G401.6 (cell line): ENCODE measurements at regions not wholly inside any gene's neighbourhood (a gene's known extent, or its start where the extent isn't known, plus 50 kb on each side); places are given as distances from the start of the nearest gene placed in this dataset.

Experiments used
- FAIRE-seq: peaks from 2 replicates; lab custom pipeline; 2012; peaks lifted over from hg19 to GRCh38; lab: Jason Lieb, UNC

DNA sequence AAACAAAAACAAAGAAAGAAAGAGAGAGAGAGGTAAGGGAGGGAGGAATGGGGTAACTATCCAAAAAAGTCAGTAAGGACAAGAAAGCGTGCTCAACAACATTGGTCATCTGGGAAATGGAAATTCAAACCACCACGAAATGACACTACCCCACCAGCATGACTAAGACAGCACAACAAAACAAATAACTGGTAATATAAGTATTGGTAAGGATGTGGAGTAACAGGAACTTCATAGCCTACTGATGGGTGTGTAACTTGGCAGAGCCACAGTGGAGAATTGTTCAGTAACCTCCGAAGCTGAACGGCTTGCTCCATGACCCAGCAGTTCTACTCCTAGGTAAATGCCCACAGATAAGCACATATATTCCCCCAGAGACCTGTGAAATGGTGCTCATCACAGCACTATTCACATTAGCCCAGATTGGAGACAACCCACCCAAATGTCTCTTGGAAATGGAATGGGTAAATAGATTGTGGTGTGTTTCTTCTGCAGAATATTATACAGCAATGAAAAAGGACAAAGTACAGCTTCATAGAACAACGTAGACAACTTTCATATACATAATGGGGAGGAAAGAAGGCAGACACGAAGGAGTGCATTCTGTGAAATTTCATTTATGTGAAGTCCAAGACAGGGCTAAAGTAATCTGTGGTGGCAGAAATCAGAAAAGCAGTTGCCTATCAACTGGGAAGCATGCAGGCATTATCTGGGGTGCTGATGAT lies 95.5 kb upstream of the ATP6AP2 start:
- no peak for FAIRE-seq

DNA sequence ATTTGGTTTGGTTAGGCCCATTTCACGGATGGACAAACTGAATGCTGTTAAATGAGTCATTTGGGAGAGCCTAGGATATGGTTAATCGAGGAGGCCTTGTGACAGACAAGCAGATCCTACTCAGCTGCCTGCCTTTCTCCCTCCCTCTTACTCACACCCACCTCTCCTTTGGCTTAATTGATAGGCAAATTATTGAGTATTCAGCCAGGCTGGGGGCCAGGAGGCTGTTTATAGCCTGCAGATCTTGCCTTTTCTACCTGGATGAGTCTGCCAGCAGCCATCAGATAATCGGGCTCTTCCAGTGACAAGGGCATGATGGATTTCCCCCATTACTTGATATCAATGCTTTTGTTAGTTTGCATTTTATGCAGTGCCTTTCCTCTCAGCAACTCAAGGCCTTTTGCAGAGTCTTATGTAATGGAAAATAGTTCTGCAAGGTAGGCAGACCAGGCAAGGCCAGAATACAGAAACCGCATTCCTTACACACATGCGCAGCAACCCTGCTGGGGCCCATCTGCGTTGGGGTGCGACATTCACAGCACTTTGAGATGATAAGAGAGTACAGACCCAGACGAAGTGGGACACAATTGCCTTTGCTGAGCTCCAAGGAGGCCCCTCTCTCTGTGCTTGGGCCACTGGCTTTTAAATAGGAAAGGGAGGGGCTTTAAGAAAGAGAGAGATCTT lies 96.2 kb upstream of the ATP6AP2 start:
- FAIRE-seq, result no peak

DNA sequence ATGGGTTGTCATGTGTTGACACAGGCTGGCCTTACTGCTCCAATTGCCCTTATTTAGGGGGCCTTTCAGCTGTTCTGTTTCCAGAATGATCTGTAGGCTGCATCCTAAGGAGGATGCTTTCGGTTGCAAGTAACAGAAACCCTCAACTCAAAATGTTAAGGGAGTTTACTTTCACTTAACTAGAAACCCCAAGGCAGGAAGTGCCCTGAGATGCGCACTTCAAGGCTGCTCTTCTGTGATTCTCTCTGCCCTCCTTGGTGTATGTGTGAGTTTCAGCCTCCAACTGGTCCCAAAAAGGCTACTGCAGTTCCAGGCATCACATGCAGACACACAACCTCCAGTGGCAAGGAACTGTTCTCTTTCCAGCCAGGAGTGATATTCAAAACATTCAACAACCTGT lies 97.3 kb upstream of the ATP6AP2 start:
- FAIRE-seq, result no peak

DNA sequence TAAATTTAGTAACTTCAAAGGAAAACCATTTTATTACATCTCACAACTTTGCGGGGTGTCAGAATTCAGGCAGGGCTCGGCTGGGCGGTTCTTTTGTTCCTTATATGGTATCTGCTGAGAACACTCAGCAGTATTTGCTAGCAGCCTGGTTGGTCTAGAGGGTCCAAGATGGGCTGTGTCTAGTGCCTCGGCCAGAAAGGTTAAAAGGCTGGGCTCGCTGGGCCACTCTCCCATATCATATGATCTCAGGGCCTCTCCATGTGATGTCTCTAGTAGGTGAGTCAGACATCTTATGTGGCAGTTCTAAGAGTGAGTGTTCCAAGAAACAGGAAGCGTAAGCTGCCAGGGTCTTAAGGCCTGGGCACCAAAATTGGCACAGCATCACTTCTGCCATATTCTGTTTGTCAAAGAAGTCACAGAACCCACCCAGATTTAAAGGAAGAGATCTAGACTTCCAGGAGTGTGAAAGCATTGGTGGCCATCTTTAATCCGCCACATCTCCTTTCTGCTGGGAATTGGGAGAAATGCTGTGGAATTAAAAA lies 100.9 kb upstream of the ATP6AP2 start:
- no peak for FAIRE-seq

DNA sequence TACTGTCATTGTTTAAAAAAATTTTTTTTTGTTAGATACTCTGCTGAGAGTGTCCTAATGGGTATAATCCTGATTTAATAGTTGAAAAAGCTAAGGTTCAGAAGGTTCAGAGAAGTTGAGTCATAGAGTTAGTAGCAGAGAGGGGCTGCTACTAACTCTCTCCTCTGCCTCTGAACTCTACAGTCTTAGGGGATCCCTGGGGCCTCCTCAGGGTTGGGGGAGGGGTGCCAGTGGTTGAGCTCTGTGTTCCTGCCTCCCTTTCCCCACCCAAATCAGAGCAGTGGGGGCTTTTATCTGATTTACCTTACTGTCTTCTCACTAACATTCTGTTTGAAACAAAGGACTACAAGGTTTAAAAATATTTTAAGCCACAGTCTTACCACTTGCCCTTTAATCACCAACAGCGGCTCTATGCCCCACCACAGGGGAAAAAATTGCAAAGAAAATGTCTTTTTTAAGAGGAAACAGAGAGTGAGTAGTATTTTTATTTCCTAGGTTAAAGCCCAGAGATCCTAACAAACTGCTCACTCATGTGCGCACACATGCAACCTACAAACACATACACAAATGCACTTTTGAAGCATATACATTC lies 102.2 kb upstream of the ATP6AP2 start:
- no peak for FAIRE-seq

DNA sequence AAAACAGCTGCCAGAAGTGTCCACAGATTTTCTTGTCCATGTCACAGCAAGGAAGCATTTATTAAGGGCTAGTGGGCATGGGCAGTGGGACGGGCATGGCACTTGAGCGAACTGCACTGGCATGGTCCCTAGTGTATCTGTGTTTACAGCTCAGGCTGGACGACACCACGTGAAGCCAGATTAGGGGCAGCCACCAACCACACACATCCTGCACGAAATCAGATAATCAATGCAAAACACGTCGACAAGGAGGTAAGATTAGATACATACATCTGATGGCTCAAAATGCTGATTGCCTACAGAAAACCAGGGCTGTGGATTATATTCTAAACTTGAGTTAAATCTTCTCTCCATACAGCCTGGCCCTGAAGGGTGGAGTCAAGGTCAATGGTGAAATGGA lies 103.8 kb upstream of the ATP6AP2 start:
- no peak for FAIRE-seq

DNA sequence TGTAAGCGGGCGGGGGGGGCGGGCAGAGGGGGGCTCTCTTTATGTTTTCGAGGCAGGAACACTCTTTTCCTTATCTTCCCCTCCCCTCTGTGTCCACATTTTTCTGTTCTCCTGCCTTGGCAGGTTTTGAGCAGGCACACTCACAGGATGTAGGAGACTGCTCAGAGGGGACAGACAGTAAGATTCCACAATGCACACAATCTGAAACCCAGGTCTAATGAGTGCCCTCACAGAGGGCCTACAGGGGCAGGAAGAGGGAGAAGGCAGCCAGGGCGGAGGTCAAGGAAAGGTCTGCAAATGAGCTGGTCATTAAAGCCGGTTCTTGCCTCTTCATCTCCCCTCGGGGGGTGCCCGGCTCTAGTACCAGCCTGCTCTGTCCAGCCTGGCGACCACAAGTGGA lies 106.1 kb upstream of the ATP6AP2 start:
- no peak for FAIRE-seq

DNA sequence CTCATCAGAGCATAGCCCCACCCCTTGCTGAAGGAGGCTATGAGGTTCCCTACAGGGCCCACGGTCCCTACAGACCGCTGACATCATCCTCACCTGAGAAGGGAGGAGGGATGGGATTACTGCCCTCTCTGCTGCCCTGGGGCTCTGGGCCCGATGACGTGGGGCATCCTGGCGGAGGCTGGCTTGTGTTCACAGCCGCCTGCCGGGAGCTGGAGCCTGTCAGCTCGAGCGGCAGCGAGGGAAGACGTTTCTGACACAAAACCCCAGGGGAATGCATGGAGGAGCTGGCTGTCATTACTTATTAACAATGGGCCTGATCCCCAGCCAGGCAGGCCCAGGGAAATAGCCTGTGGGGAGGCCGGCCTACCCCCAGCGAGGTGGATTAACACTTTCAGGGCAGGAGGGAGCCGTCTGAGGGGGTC lies 106.6 kb upstream of the ATP6AP2 start:
- FAIRE-seq, result no peak

DNA sequence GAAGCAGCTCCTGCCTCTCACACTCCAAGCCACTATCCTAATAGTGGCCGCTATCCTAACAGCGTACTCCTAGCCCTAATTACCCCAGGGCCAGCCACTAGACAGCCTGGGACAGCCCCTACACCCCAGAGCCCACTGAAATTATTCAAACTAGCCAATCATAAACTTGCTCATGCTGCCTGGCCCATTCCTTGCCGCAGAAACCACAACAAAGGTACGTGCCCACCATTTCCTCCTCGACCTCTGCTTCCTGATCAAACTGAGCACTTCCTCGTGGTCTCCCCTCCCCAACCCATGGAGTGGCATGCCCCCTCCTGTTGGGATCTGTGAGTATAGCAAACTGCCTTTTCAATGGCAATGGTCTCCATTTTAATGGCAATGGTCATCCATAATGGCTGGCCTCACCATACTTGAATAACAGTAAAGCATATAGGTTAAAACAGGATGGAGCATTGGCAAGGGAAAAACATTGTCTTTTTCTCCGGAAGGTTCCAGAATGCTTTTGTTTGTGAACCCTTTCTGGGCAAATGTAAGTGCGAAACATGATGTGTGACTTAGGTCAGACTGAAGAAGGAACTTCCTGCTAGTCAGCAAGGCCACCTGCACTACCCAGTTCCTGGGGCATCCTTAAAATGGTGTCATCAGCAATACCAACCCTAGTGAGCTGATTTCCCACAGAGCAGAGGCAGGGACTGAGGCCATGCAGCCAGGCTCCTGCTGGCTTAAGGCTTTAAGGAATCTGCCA lies 107.1 kb upstream of the ATP6AP2 start:
- FAIRE-seq, result no peak

DNA sequence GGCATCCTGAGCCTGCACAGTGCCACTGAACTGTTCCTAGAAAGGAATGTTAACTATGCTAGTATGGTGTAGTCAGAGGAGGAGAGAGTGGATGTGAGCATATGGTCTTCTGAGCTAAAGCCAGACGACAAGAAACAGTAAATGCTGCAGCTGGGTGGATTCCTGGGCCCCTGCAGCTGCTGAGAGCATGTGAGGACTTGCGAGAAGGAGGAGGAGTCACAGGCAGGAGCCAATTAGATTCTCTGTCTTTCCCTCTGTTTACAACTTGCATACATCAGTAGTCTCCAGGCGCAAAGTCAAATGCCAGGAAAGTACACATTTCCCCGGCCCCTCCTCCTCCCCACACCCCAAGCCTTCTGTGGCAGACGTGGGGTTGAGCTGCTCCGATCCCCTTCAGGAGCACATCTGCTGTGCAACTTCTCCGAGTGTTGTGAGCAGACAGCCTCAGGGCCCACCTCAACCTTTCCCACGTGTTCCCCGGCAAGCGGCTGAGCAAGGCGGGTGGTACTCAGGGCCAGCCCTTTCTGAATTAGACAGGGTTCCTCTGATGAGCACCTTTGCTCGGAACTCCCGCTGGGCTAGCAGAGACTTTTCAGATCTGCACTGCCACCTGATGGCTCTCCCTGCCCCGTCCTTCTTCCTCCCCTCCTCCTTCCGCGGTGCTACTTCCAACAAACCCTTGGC lies 108.7 kb upstream of the ATP6AP2 start:
- no peak for FAIRE-seq

DNA sequence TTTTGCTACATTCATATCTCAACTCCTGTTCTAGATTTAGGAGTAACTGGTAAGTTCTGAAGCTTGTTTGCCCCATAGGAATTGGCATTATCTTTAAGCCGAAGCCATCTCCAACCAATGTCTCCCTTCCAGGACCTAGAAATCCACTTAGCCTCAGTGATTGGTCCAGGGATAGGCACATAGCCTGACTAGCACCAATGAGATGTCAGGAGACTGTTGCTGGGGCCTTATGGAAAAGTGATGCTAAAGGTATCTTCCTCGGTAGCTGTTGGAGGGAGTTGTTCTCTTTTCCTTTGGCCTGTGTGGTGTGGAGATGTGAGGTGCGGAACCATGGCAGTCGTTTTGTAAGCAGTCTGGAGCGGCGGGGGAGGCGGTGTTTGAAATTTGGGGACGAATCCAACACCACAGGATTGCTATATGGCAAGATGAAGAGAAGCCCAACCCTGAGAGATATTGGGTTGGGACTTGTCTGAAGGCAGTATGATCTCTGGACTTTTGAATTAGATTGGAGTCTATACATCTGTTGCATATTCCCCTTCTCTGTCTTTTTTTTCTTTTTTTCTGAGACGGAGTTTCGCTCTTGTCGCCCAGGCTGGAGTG lies 109.8 kb upstream of the ATP6AP2 start:
- FAIRE-seq, result no peak

DNA sequence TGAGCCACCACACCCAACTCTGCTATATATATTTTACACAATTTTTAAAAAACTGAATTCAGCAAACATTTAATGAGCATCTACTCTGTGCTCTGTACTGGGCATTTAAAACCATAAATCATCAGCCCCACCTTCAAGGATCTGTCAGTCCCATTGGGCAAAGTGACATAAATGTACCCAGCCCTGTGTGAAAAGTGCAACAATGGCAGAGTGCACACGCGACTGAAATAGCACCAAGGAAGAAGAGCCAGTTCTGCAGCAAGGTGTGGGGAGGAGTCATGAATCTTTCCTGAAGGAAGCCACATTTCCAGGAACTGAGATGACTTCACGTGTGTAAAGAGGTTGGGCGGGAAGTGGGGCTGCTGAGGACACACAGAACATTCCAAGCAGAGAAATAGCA lies 111.5 kb upstream of the ATP6AP2 start:
- FAIRE-seq, result no peak

DNA sequence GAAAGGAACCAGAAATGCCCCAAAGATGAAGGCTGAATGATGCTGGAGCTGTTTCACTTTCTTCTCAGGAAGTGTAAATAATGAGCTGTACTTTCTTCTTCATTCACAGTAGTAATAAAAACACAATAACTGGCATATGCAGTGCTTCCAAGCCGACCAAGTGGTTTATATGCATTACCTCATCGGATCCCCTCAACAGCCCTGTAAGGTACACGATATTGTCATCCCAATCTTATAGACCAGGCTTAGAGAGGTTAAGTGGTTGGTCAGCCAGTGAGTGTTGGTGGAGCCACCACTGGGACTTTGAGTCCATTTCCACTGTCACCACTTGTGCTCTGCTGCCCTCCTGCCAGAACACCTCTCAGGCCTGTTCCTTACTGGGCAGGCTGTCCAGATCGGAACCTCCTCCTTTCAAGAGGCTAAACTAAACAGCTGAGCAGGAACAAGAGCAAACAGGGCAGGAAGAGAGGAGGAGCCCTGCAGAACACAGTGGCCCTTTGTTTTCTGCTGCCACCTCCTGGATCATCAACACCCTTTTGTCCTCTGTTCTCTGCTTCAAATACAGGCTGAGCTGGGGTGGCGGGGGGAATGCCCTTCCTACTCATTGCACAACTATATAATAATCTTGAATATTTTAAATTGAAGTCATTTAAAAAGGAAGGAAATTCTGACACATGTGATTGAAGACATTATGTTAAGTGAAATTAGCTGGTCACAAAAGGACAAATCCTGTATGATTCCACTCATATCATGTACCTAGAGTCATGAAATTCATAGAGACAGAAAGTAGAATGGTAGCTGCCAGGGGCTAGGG lies 112.5 kb upstream of the ATP6AP2 start:
- no peak for FAIRE-seq

DNA sequence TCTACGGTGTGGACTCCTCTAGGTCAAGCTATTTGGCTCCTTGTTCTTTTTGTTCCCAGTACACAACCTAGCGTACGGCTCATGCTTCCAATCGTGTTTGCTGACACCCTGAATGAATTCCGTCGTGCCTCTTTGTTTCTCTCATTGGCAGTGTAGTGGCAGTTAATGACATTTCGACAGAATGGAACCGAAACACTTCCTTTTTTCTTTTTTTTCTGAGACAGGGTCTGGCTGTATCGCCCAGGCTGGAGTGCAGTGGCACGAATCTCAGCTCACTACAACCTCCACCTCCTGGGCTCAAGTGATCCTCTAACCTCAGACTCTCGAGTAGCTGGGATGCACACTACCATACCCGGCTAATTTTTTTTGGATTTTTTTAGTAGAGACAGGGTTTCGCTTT lies 113.3 kb upstream of the ATP6AP2 start:
- no peak for FAIRE-seq

DNA sequence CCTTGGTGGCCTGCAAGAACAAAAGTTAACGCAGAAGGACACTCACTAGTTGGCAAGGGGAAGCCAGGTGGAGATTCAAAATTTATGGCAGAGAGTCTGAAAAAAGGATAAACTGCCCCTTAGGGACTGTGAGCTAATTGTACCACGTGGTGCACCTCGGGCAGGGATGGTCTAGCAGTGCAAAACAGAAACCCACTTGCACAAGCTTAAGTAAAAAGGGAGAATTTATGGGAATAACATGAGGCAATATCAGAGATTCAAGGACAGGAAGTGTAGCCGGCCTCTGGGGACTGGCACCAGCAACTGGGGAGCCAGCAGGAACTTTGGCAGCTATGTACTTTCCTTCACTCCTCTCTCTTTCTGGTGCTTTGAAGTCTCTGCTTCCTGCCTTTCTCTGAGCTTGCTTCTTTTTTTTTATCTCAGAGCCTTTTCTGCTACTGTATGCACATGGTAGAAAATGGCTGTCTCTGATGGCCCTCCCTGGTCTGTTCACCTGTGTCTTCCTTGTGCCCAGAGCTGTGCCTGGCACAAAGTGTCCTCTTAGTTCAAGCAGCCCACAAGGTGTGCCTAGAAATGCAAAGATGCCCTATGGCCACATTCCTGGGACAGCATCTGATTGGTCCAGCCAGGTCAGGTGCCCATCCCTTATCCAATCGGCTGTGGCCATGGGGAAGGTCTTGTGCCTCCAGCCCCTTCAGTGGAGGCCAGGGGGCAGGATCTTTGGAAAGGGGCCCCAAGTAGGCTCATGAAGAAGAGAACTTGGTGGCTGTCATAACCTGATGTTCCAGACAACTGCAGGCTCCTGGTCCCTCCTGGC lies 114.8 kb upstream of the ATP6AP2 start:
- no peak for FAIRE-seq

DNA sequence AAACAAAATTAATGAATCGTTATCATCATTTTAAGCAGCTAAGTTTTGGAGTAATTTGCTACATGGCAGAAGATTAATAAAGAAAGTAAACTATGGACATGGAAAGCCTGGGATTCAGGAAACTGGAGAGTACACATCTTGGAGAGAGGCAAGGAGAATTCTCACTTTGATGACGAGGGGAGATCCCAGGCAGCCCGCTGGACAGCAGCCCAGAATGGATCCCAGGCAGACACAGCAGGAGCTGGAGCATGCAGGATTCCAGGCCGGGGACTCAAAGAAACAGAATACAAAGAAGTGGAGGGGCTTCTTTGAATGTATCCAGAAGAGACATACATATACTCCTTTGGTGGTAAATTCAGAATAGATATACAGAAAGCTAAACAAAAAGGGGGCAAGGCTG lies 118.0 kb upstream of the ATP6AP2 start:
- FAIRE-seq, result no peak

DNA sequence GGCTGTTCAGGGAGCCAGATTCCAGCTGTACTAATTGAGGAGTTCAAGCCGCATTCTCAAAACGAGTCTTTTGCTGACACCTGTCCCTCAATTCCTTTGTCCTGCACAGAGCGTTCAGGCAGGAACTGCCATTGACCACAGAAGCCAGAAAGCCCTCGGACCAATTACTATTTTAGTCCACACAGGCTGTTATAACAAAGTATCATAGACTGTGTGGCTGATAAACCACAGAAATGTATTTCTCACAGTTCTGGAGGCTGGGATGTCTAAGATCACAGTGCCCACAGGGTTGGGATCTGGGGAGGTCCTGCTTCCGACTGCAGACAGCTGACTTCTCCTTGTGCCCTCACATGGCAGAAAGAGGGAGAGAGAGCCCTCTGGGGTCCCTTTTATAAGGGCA lies 119.8 kb upstream of the ATP6AP2 start:
- no peak for FAIRE-seq

DNA sequence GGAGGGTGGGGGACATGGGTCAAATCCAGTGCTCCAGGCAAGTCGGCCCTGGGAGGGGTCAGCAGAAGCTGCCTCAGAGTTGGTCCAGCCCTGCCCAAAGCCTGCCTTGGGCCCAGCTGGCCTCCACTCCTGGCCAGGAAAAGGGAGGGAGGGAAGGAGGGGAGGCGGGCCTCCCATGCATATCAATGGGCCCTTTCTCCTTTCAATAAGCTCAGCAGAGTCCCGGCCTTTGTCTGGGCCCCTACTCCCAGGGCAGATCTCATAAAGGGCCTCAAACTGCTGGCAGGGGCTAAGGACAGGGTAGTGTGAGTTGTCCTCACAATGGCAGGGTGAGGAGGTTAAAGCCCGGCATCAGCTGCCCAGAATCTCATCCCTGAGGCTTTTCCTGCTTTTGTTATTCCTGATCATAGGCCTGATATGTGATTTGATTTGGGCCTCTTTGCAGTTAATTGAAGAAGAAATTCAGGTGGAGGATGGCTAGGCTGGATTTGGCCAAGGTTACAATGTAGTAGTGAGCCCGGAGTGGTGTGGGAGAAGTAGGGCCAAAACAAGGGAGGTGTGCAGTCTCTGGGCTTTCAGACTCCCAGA lies 121.1 kb upstream of the ATP6AP2 start:
- FAIRE-seq, result no peak

DNA sequence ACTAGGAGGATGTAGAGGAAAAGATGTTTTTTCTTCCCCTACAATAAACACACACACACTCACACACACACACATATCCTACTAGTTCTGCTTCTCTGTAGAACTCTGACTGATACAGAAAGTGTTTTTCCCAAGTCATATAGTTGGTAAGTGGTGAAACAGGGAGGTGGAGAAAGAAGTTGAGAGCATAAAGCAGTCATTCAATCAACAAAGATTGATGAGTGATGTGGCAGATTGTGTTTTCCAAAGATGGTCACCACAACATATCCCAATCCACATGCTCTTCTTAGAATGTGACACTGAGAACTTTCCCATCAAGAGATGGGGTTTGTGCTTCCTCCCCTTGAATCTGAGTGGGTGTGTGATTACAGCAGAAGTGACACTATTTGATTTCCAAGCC lies 123.4 kb upstream of the ATP6AP2 start:
- FAIRE-seq, result no peak

DNA sequence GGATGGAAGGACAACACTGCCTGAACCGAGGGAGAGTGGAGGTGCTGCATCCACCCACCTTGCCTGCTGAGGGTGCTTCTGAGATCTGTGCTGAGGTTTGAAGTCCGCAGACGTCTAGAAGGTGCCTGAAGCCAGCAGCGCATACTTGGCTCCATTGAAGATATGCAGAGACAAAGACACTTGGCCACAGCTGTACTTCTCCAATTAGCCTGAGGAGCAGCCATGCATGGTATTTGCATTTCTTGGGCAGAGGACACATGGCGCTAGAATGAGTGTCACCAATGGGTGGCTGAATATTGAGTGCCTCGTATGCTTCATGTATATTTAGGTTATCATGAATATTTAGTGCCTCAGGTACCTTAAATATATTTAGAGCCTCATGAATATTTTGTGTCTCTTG lies 128.7 kb upstream of the ATP6AP2 start:
- no peak for FAIRE-seq
